A673 (cell line): ENCODE measurements at regions not wholly inside any gene's neighbourhood (a gene's known extent, or its start where the extent isn't known, plus 50 kb on each side); places are given as distances from the start of the nearest gene placed in this dataset.

Experiments
- CTCF ChIP-seq: fragments of 300-800, 200-600 bp; sonication (generic); conservative IDR thresholded peaks from 2 replicates; pipeline ENCODE4 v1.5.1; 2017; ENCODE audit warnings: low read depth, mild to moderate bottlenecking, antibody characterized with exemption, low read length, moderate library complexity, mixed read lengths
- EZH2 ChIP-seq: fragments of 200-600 bp; sonication (generic); IDR thresholded peaks from 2 replicates; pipeline ENCODE4 v1.6.1; 2017; ENCODE audit warnings: borderline replicate concordance, low read depth, mild to moderate bottlenecking, mixed read lengths, antibody characterized with exemption, low read length; ENCODE audit not compliant: poor library complexity, severe bottlenecking

GRCh38 chr9:86488794-86489193 is 134.6 kb upstream of the TUT7 start:
- TF ChIP-seq CTCF (no peak), EZH2 (no peak)
